B cell (primary cell): ENCODE measurements at regions not wholly inside any gene's neighbourhood (a gene's known extent, or its start where the extent isn't known, plus 50 kb on each side); places are given as distances from the start of the nearest gene placed in this dataset.

Source experiments
- ATAC-seq: fragments of 200-7000 bp; cut with Tn5 transposase; one replicate; pipeline ENCODE4 v1.10.0; 2021; ENCODE audit warnings: low read depth, mild to moderate bottlenecking, moderate number of reproducible peaks, moderate library complexity
- CTCF ChIA-PET: fragments of 350-600 bp; sonication (Branson Sonifier 250); formaldehyde crosslinking; loops from one replicate; lab custom pipeline; 2021; ENCODE audit warnings: antibody characterized with exemption, inconsistent platforms; lab: Charles Lee
- POLR2A ChIA-PET: fragments of 350-600 bp; sonication (Branson Sonifier 250); formaldehyde crosslinking; loops from one replicate; lab custom pipeline; 2021; ENCODE audit warnings: antibody characterized with exemption; lab: Charles Lee
- DNase-seq: peaks from one replicate; pipeline ENCODE4 v3.0.0; 2013
- H2AFZ ChIP-seq: 2 replicates; pipeline ENCODE4 v1.6.1; 2012; ENCODE audit warnings: mild to moderate bottlenecking, low read depth, low read length; ENCODE audit not compliant: insufficient read depth, poor library complexity, severe bottlenecking
- H3K27ac ChIP-seq, 2 donors: 1 replicate in 1 of 2; 2 replicates in 1 of 2; pipeline ENCODE4 v1.5.1; 2012 to 2013; ENCODE audit warnings: low read length in 2 of 2, mild to moderate bottlenecking in 2 of 2, moderate library complexity in 1 of 2
- H3K27me3 ChIP-seq, 4 experiments: fragments of 200-600 bp in 1 of 4; sonication (generic) in 1 of 4; replicated peaks in 1 of 4; 1 replicate in 2 of 4; 2 replicates in 2 of 4; pipeline versions ENCODE4 v1.6.1 to v1.7.0; 2013 to 2016; ENCODE audit warnings: low read length in 3 of 4, mild to moderate bottlenecking in 2 of 4, mixed read lengths in 1 of 4, moderate library complexity in 1 of 4; ENCODE audit not compliant: insufficient read depth in 4 of 4, control insufficient read depth in 3 of 4; ENCODE audit errors: control extremely low read depth in 1 of 4
- H3K36me3 ChIP-seq, 2 experiments: replicated peaks in 1 of 2; 1 replicate in 1 of 2; 2 replicates in 1 of 2; pipeline versions ENCODE4 v1.6.1 to v1.7.1; 2013; ENCODE audit warnings: low read length in 1 of 2; ENCODE audit not compliant: insufficient read depth in 2 of 2, control insufficient read depth in 1 of 2; ENCODE audit errors: control extremely low read depth in 1 of 2, extremely low read depth in 1 of 2
- H3K4me1 ChIP-seq, 2 donors: fragments of 200-600 bp in 1 of 2; sonication (generic) in 1 of 2; 1 replicate in 1 of 2; 2 replicates in 1 of 2; pipeline versions ENCODE4 v1.5.1 to v1.6.1; 2013 to 2017; ENCODE audit warnings: low read length in 2 of 2; ENCODE audit not compliant: control insufficient read depth in 2 of 2, insufficient read depth in 2 of 2
- H3K4me2 ChIP-seq: replicated peaks from 2 replicates; pipeline ENCODE3; 2012; ENCODE audit warnings: mild to moderate bottlenecking, low read depth, low read length; ENCODE audit not compliant: poor library complexity, severe bottlenecking
- H3K4me3 ChIP-seq, 5 experiments: fragments of 200-600 bp in 1 of 5; sonication (generic) in 1 of 5; 1 replicate in 3 of 5; 2 replicates in 2 of 5; pipeline versions ENCODE4 v1.5.1 to v1.7.0; 2011 to 2016; ENCODE audit warnings: low read length in 4 of 5, mild to moderate bottlenecking in 4 of 5, low read depth in 2 of 5, control low read depth in 1 of 5, moderate library complexity in 1 of 5; ENCODE audit not compliant: insufficient read depth in 1 of 5; ENCODE audit errors: control extremely low read depth in 1 of 5, extremely low read depth in 1 of 5
- H3K79me2 ChIP-seq: fragments of 200-600 bp; sonication (generic); one replicate; pipeline ENCODE4 v1.6.0; 2016; ENCODE audit warnings: low read length; ENCODE audit not compliant: control insufficient read depth, insufficient read depth
- H3K9ac ChIP-seq: fragments of 200-600 bp; sonication (generic); 2 replicates; pipeline ENCODE4 v1.6.1; 2017; ENCODE audit warnings: mild to moderate bottlenecking, low read length, moderate library complexity
- H3K9me3 ChIP-seq, 3 donors: one replicate each; pipeline versions ENCODE4 v1.6.1 to v1.7.1; 2013; ENCODE audit warnings: low read length in 2 of 3; ENCODE audit not compliant: control insufficient read depth in 2 of 3, insufficient read depth in 1 of 3; ENCODE audit errors: control extremely low read depth in 1 of 3
- H4K20me1 ChIP-seq: 2 replicates; pipeline ENCODE4 v1.6.0; 2012; ENCODE audit warnings: mild to moderate bottlenecking, low read length; ENCODE audit not compliant: insufficient read depth, control insufficient read depth, poor library complexity, severe bottlenecking
- H3K27ac Mint-ChIP-seq: one replicate; pipeline ENCODE4 v1.8.0; 2021; ENCODE audit warnings: mixed read lengths
- H3K27me3 Mint-ChIP-seq: one replicate; pipeline ENCODE4 v1.8.0; 2021; ENCODE audit warnings: mixed read lengths
- H3K4me1 Mint-ChIP-seq: one replicate; pipeline ENCODE4 v1.8.0; 2021; ENCODE audit warnings: mixed read lengths
- H3K4me3 Mint-ChIP-seq: one replicate; pipeline ENCODE4 v1.8.0; 2021; ENCODE audit warnings: mixed read lengths
- H3K9me3 Mint-ChIP-seq: one replicate; pipeline ENCODE4 v1.8.0; 2022; ENCODE audit warnings: mixed read lengths; ENCODE audit not compliant: insufficient read depth
- CTCF ChIP-seq: fragments of 200-600 bp; IDR thresholded peaks from one replicate; pipeline ENCODE4 v1.8.0; 2022; ENCODE audit warnings: antibody characterized with exemption, mild to moderate bottlenecking
- EZH2 ChIP-seq: IDR thresholded peaks from 2 replicates; pipeline ENCODE4 v1.6.1; 2012; ENCODE audit warnings: borderline replicate concordance, low read depth, mild to moderate bottlenecking, moderate library complexity, low read length; ENCODE audit not compliant: insufficient read depth, poor library complexity, severe bottlenecking
- WGBS: methylation state at CpG from one replicate; pipeline ENCODE4 v1.1.5; 2013; ENCODE audit warnings: missing lambda C conversion rate; ENCODE audit not compliant: insufficient coverage; 5-methylcytosine and 5-hydroxymethylcytosine counted together
- intact Hi-C: fragments of 100-400 bp; cut with micrococcal nuclease; formaldehyde crosslinking; loops from one replicate; pipeline ENCODE4 v1.10.0; 2022

GRCh38 chr11:21646351-21646750 lies 546.5 kb upstream of the ANO5 start:
- TF ChIP-seq EZH2 (no peak), CTCF (no peak)
- Histone ChIP-seq H3K27ac (no peak overlapping the region), H3K27me3 (no peaks in the 10 kb centered on the region), H3K79me2 (no peaks in the 10 kb centered on the region), H3K4me3 (no peak overlapping the region), H3K9me3 (no peaks in the 10 kb centered on the region), H3K36me3 (no peaks in the 10 kb centered on the region), H2AFZ (no peak overlapping the region), H3K9ac (no peak overlapping the region), H3K4me1 (no peaks in the 10 kb centered on the region), H3K4me2 (no peak overlapping the region), H4K20me1 (no peaks in the 10 kb centered on the region)
- H3K27ac Mint-ChIP-seq: no peak overlapping the region
- POLR2A ChIA-PET: no interaction called here
- no peaks in the 10 kb centered on the region for H3K4me1 Mint-ChIP-seq
- ATAC-seq (no peak), DNase-seq (no peak)
- intact Hi-C loops: no loop called here
- no peaks in the 10 kb centered on the region for H3K9me3 Mint-ChIP-seq
- no peaks in the 10 kb centered on the region for H3K27me3 Mint-ChIP-seq
- no CpG with 5 or more reads among the region's 1 CpG for WGBS
- no peak overlapping the region for H3K4me3 Mint-ChIP-seq
- CTCF ChIA-PET: no interaction called here

GRCh38 chr11:21650961-21651360 lies 541.9 kb upstream of the ANO5 start:
- ATAC-seq (no peak), DNase-seq (no peak)
- no peaks in the 10 kb centered on the region for H3K9me3 Mint-ChIP-seq
- POLR2A ChIA-PET: no interaction called here
- no CpG with 5 or more reads among the region's 1 CpG for WGBS
- H3K4me1 ChIP-seq: no peaks in the 10 kb centered on the region
- no peaks in the 10 kb centered on the region for H3K27me3 Mint-ChIP-seq
- H2AFZ ChIP-seq: no peak overlapping the region
- H3K27ac ChIP-seq: no peak overlapping the region
- no peaks in the 10 kb centered on the region for H4K20me1 ChIP-seq
- TF ChIP-seq CTCF (no peak), EZH2 (no peak)
- H3K4me3 ChIP-seq: no peak overlapping the region
- H3K27me3 ChIP-seq: no peaks in the 10 kb centered on the region
- H3K36me3 ChIP-seq: no peaks in the 10 kb centered on the region
- CTCF ChIA-PET: no interaction called here
- H3K9ac ChIP-seq: no peak overlapping the region
- no peaks in the 10 kb centered on the region for H3K4me1 Mint-ChIP-seq
- no peaks in the 10 kb centered on the region for H3K9me3 ChIP-seq
- intact Hi-C loops: no loop called here
- H3K79me2 ChIP-seq: no peaks in the 10 kb centered on the region
- no peak overlapping the region for H3K4me2 ChIP-seq
- H3K4me3 Mint-ChIP-seq: no peak overlapping the region
- no peak overlapping the region for H3K27ac Mint-ChIP-seq
